ENCODE measurements at regions not wholly inside any gene's neighbourhood (a gene's known extent, or its start where the extent isn't known, plus 50 kb on each side); places are given as distances from the start of the nearest gene placed in this dataset.

DNA sequence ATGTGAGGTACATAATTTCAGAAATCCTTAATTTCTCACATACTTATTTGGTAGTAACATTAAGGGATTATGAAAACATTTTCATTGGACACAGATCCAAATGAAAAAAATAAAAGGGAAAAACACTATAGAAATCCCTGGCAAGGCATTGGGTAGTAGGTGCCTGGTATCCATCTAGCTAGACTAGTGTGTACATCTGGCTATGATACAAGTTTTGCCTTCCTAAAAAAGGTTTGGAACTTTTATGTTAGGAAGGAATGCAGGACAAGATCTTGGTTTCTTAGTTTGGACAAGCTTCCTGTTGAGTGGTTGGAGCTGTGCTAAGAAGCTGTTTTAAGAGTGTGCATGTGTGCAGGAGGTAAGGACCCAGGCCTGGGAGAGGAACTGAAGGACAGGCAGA lies 252.3 kb upstream of the GLI3 start:
- no peak for DNase-seq

DNA sequence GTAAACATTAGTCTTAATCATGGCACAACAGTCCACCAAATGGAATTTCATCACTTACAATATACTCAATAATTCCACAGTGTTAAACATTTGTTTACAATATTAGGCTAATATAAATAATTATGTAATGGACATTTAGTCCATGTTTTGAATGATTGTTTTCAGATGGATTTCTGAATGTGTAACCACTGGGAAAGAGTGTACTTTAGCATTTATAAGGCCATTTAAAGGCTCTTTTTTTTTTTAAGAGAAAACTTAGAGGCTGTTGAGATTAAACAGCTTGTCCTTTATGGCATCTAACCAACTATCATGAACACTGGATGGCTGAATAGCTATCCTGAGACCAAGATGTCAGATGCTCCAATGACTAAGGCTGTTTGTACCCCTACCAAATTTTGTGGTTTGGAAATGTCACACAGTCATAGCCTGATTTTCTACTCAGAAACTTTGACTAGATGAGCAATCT lies 248.3 kb upstream of the GLI3 start:
- no peak for DNase-seq

DNA sequence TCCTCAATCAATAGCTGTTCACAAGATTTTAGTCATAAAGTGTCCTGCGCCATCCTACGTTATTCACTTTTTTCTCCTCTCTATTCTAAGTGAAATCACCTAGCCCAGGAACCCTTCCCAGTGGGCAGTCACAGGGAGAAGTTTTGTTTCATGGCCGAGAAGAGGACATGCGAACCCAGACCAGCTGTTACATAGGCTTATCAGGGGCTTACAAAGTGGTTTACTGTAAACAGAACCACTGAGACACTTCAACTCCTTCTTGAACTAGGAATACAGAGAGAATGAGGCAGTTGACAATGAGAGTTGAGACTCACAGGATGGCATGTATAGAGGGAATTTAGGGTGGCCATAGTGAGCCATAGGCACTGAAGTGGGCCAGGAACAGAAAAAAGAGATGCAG lies 246.9 kb upstream of the GLI3 start:
- DNase-seq: no peak

DNA sequence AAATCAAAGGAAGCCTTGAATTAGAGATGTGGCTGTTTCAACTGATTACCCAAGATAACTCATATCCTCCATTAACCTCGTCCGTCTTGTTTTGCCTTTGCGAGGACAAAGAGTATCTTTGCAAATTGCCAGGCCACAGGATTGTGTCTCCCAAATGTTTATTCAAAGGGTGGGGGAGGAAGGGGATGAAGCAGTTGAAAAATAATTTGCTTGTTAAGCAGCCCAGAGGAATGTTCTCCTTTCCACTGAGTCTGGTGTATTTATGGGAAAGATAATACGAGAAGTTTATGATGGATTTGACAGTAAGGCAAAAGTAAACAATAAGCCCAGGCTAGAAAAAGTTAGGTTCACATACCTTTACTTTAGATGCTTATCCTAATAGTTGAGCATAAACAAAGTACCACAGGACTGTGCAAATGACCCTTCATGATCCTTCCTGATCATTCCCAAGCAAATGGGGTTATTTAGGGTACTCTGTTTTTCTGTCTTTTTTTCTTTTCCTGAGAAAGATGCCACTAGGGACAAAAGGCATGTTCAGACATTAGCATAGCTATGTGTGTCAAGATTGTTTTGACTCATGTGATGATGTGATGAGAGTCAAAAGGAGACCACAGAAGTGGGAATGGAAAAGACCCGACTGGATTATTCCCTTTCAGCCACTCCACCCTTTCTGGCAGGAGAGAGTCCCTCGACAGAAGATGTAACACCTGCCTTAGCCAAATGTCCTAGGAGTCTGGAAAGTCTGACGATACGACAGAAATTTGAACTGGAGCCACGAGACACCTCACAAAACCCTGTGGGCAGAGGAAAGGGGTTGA lies 243.0 kb upstream of the GLI3 start:
- DNase-seq: no peak

DNA sequence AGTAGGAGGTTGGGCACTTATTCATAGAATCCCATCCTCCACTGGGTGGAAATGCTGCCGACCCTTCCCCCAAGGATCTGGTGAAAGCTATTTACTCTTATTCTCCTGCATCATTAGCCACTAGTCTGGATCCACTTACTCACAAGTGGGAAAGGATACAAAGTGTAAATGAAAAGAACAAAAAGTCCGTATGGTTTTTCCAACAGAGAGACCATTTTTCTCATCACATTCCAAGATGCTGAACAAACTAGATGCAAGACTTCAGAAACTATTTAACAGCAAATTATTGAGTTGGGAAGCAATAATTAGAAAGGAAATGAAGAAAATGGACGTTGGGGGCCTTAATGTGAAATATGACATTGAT lies 242.4 kb upstream of the GLI3 start:
- DNase-seq: no peak

DNA sequence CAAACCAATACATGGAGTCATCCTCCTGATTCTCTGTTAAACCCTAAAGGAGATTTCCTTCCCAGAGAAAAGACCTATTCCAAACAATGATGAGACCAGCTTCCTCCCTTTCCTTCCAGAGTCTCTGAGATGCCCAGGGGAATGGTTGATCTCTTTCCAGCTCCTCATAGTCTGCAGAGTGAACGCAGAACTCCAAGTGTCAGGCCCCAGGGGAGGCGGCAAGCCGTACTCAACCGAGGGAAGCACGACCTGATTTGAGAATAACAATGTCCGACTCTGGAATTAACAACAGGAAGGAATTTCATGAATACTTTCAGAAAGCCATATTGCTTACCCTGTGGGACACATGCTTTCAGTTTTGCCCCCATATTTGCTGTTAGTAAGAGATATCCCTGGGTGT lies 241.7 kb upstream of the GLI3 start:
- DNase-seq: no peak

DNA sequence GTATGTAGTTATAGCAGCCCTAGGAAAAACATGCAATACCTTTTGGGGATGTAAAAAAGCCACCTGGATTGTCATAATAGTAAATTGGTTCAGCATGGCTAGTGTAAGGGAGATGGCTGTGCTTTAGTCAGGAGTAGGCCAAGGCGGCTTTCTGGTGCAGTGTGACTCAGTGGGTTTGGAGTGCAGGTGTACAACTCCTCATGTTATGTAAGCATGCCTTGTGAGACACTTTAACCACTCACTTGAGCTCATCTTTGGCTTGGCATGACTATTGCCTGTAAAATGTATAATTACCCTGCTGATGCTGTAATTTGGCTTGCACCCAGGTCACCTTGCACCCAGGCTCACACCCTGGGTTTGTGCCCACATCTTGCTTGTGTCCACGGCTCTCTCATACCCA lies 239.2 kb upstream of the GLI3 start:
- no peak for DNase-seq

DNA sequence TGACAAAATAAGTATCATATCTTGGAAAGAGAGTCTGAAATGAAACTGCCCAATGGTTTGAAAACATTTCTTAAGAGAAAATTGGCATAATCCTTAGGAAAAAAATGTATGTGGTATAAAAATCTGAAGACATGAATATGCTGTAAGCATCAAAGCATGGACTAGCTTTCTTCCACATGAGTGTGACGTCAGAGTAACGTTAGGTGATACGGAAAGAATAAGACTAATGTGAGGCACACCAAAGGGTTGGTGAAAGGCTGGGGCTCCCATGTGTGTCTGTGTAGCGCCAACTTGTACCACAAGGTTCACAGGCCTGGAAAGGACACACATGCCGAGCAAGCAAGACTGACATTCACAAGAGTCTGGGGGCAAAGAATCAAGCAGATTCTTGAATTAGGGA lies 238.1 kb upstream of the GLI3 start:
- DNase-seq: no peak

DNA sequence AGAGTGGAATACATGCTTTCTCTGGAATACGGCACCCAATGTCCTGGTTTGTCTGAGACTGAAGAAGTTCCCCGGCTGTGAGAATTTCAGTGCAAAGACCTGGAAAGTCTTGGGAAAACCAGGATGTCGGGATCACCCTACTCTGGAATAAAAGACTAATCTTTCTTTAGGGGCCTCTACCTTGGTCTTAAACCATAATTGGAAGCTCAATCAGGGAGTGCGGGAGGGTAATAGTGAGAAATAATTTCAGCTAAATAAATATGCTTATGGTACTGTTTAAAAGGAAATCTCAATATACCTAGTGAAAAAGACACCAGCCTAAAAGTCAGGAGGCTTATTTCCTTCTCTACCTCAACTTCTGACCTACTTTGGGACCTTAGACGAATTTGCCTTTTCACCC lies 236.1 kb upstream of the GLI3 start:
- no peak for DNase-seq

DNA sequence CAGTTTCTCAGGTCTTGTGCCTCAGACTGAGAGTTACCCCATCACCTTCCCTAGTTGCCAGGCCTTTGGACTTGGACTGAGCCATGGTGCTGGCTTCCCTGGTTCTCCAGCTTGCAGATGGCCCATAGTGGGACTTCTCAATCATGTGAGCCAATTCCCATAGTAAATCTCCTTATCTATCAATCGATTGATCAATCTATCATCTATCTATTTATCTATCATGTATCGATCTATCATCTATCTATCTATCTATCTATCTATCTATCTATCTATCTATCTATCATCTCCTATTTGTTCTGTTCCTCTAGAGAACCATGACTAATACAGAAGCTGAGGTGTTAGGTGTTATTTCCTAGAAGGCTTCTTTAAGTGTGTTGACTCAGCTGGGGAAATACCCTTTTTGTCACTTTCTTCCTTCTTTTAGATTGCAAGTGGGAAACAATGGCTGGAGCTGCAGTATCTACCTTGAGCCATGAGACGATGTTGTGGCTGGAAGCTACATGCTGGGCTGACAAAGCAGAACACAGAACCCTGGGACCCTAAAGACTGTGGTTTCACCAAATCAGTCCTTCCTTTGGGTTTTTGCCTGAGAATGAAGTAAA lies 234.7 kb upstream of the GLI3 start:
- no peak for DNase-seq

DNA sequence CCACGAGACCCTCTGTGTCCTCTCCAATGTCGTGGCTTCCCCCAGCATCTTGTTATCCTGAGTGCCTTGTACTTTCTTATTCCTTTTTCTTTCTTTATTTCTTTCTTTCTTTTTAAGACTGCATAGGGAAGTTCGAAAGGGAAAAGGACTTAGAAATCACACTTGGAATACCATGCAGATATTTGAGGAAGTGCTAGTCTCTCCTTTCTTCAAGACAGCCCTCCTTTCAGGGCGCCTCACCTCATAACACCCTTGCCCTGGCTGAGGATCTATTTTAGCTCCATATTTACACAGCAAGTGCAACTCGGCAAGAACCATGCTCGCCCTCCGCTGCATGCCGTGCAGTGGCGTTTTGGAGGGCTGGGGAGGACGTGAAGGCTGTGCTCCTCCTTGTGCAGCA lies 232.3 kb upstream of the GLI3 start:
- DNase-seq: peak; percentile 21

DNA sequence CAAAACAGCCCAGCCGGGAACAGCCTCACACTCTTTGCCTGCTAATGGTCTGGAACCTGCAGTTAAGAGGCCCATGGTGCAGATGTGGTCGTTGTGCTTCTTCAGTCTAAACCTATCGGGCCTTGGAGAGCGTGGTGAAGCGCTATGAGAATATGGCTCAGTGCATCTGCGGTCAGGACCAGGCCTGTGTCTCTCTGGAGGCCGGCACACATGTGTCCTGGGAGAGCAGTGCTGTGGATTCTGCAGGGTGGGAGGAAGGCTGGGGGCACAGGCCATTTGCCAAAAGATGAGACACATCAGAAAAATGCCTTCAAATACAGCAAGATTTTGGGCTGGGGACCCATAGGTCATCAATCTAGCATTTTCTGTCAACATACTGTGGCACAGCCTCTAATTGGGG lies 231.5 kb upstream of the GLI3 start:
- DNase-seq: no peak

DNA sequence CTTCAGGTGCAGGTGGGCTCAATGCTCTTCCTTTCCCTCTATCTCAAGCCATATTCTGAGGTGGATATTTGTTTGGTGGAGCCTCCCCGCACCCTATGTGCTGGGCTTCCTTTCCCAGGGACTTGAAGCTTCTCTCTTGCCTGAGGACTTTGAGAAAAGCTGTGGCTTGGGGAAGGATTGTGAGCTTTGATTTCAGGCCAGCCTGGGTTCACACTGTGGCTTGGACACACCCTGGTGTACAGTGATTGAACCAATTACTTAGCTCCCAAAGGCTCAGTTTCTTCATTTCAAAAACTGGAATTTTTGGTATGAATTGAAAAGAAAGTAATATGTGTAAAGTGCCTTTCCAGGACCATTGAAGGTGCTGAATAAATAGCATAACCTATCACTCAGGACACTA lies 224.5 kb upstream of the GLI3 start:
- no peak for DNase-seq

DNA sequence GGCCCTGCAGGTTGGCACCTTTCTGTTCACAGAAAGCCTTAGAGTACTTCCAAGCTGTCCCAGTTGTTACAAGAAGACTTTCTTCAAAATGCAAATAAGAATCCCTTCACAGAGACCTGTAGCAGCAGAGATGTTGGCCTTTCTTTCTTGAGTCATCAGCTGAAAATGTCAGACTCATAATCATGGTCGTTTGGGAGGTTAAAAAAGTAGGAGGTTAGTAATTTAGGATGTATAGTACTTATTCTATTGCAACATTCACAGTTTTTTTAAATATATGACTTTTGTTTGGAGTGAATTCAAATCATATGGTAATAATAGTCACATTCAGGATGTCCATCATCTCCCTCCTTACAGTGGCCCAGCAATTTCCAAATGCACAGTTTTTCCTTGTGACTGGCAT lies 223.9 kb upstream of the GLI3 start:
- no peak for DNase-seq

DNA sequence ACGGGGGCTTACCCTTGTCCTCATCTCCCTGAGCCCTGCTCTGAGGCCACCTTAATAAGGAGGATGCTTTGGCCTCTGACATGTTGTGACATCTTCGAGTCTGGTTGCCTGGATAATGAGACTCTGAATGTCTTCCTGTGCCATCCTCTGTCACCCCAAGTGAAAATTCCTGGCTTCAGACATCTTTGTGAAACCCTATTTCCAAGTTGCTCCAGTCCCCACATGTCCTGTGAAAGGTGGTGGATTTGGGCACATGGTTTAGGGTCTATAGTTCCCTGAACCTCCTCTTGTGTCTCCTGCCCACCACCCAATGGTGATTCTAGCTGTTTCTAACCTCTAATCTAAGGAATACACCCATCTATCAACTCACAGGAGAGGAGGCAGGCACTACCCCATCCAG lies 223.1 kb upstream of the GLI3 start:
- no peak for DNase-seq

DNA sequence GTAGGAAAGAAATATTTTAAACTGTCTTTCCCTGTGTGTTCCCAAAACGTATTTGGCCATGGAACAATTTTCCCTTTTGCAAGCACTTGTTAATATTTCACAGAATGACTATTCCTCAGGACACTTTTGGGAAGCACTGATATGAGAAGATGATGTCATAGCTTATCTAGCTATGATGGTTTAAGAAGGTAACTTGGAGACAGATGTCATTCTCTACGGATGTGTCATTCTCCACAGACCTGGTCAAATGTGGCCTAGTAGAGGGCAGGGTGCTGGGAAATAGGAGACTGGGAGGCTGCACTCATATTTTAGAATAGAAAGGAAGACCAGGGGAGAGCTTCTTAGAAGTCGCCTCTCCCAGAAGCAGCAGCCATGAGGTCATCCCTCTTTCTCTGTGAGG lies 220.7 kb upstream of the GLI3 start:
- no peak for DNase-seq

DNA sequence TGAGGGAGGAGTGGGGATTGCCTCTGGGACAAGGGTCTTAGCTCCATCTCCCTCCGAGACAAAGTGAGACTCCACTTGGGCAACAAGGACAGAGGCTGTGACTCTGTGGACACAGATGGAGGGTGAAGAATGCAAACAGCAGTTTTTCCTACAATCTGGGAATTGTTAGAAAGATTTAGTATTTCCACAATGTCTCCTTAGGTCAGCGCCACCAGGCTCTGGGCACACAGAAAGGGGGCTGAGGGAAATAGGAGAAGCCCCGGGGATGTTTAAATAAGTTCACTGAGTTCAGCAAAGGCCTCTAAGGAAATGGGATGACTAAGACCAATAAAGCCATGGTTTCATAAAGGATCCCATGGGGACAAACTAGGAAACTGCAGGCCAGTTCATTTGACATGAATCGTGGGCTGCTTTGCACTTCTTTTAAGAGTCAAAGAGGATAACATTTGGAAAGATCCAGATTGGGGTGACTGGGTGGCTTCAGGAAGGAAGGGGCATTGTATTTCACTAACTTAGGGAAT lies 219.8 kb upstream of the GLI3 start:
- no peak for DNase-seq

DNA sequence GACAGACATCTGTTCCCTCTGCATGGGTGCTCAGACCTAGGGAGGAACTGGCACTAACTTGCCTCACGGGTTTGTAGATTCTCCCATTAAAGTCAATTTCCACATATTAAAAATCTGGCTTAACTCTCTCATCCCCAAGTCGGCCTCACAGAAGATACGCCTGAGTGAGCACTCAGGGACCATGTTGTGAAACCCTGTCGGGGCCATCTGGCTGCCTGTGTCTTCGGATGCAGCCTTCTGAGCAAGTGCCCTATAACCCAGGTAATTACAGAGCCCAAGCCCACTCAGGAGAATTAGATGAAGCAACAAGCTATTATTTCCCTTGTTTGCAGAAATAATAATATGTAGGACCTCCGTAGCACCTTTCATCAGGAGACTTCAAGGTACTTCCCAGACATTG lies 219.3 kb upstream of the GLI3 start:
- DNase-seq: no peak

DNA sequence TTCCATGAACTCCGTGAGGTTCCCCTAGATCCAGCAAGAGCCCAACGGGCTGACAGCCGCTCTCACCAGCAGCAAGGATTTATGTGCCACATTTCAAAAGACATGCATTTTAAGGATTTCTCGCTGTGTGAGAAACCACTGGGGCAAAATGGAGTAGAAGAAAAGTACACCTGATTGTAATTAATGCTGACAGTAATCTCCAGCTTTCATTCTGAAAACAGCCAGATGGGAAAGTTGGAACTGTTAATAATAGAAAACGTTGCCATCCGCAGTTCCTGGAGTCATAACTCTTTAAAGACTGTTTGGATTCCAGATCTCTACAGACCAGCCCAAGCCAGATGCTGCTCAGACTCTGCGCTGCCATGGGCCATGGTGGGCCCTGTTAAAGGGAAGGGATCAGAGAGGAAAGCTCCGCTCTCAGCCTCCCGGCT lies 216.9 kb upstream of the GLI3 start:
- no peak for DNase-seq

DNA sequence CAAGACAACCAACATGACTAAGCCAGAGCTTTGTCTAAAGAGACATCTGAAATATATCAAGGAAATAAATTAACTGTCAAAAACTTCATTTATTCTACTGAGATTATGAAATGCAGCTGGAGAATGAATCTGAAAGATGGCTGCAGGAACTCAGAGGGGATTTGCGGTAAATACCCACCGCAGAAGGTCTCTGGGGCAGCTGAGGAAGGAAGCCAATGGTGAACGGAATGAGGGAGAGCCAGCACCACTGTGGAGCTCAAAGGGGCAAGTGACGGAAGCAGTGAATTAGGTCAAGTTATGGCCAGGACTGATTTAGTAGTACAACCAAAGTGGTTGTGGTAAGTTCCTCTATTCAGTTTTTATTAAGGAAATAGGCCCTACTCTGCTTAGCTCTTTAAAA lies 215.3 kb upstream of the GLI3 start:
- no peak for DNase-seq

DNA sequence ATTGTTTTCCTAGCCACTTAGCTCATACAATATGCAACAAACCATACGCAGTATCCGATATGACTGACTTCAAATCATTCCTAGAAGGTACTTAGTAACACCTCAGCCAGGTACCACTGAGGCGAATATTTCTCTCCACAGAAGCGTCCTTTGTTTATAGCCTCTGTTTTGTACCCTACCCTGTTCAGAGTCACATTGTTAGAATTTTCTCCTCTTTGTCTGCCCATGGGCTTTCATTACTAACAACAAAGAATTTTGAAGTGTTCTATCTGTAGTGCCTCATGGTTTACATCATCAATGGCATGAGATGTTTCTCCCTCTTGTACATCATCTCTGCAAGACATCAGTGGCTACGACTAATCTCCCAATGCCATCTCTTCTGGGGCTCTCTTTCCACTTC lies 212.4 kb upstream of the GLI3 start:
- DNase-seq: no peak

DNA sequence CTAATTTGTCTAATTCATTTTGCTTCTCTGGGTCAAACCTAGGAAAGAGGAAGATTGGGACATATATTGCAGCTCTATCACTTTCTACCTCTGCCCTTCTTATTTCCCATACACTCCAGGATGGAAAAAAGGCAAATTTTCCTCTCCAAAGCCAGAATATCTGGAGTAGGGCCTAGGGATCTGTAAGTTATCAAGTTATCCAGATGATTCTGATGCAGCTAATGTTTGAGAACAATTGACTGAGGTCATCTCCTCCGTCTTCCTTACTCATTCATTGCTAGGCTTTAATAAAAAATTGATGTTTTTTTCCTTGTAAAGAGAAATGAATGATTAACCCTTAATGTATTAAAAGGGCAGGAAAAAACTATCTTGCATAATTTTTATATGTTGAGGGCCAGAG lies 211.9 kb upstream of the GLI3 start:
- DNase-seq: no peak

DNA sequence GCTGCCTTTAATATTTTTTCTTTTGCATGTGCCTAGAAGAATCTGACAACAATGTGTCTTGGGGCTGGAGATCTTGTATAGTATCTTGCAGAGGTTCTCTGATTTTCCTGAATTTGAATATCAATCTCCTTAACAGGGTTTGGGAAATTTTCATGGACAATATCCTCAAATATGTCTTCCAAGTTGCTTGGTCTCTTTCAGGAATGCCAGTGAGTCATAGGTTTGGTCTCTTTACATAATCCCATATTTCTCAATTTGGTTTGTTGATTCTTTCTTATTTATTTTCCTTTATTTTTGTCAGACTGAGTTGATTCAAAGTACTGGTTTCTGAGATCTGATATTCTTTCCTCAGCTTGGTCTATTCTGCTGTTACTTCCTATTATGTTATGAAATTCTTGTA lies 208.7 kb upstream of the GLI3 start:
- no peak for DNase-seq

DNA sequence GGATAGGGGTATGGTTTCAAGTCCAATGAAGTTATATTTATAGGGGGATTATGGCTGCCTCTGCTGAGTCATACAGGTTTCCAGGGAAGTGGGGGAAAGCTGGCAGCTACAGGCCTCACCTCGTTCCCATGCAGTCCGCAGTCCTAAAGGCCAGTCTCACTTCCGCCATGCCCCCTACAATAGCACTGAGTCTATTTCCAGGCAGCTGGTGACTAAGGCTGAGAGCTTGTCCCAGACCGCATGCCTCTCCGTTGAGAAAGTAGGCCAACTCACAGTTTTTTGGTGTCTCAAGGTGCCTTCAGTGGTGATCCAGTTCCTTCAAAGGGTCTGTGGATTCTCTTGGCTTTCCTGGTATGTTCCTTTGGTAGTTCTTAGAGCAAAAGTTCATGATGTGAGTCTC lies 203.9 kb upstream of the GLI3 start:
- DNase-seq: no peak

DNA sequence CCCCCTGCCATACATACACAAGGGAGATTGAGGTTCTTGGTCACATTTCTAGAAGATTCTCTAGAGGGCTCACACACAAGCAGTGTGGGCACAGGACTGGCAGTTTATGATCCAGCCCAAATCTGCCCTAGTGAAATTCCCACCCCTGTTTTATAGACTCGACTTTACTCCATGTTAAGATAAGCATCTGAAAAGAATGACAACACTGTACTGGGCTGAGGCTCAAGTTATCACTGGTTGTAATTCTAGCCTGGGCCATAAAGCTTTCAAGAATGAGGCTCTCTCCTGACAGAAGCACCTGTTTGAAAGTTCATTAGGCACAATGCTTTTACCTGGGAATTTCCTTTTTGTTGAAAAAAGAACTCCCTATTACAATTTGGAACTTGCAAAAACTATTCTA lies 195.6 kb upstream of the GLI3 start:
- DNase-seq: no peak
